Lower lobe of right lung (tissue), 2 donors: ENCODE measurements at regions not wholly inside any gene's neighbourhood (a gene's known extent, or its start where the extent isn't known, plus 50 kb on each side); places are given as distances from the start of the nearest gene placed in this dataset.
"Not testable (repeated sequence)": the region's sequence is repeated elsewhere in the genome, so short reads cannot be mapped to it uniquely, and the experiment has no call there.

Experiments
- ATAC-seq, 2 donors: fragments of 200-7000 bp; cut with Tn5 transposase; one replicate each; pipeline ENCODE4 v1.9.1; 2020 to 2022; ENCODE audit warnings: mild to moderate bottlenecking in 2 of 2, moderate library complexity in 2 of 2
- DNase-seq: peaks from one replicate; pipeline ENCODE4 v3.0.0-alpha.2; 2020
- H3K27ac ChIP-seq: fragments of 200-600 bp; one replicate; pipeline ENCODE4 v1.8.0; 2022
- H3K27me3 ChIP-seq: fragments of 200-600 bp; one replicate; pipeline ENCODE4 v1.8.0; 2022; ENCODE audit warnings: low read depth
- H3K36me3 ChIP-seq: fragments of 200-600 bp; one replicate; pipeline ENCODE4 v1.8.0; 2022; ENCODE audit warnings: mild to moderate bottlenecking
- H3K4me1 ChIP-seq: fragments of 200-600 bp; one replicate; pipeline ENCODE4 v1.8.0; 2022
- H3K4me3 ChIP-seq: fragments of 200-600 bp; one replicate; pipeline ENCODE4 v1.8.0; 2022; ENCODE audit warnings: mild to moderate bottlenecking
- H3K9me3 ChIP-seq: fragments of 200-600 bp; one replicate; pipeline ENCODE4 v1.8.0; 2022
- intact Hi-C: fragments of 100-400 bp; cut with DNase I; formaldehyde crosslinking; loops from one replicate; pipeline ENCODE4 v1.11.0; 2022
- TF ChIP-seq, protein P1 (sequence below): fragments of 200-600 bp; IDR thresholded peaks from one replicate; pipeline ENCODE4 v1.8.0; 2022; ENCODE audit warnings: antibody characterized with exemption, mild to moderate bottlenecking
- donor health status: DM: no; HTN: yes; CAD: no; lungs with severe emphysema.

DNA sequence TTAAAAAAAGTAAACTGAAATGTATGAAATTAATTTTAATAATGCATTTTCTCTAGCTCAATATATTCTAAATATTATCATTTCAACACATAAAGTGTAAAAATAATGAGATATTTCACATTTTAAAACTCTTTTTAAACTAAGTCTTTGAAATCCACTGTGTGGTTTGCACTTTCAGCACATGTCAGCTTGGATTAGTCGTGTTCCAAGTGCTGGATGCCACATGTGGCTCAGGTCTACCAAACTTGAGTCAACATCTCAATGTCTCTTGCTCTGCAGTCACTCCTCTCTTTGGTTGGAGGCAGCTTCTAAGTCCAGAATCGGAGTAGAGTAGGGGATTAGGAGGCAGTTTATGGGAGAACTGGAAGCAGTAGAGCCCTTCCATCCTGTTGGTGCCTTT lies 173.7 kb upstream of the ANKRD55 start:
- intact Hi-C loops, result no loop called here

DNA sequence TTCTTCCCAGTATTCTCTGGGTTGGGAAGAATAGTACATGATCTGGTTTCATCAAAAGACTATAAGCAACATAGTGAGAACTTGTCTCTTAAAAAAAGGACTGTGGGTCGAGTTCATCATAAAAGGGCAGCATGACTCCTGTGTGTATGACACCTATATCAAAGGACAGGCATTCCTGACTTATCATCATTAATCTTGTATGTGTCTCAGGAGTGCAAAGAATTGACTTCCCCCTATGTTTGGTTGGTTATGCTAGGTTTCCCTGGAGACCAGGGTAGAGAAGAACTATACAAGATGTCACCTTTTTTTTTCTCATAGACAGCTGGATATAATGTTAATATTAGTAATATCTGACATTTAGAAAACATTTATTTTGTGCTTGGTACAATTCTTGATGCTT lies 173.1 kb upstream of the ANKRD55 start:
- Histone ChIP-seq H3K4me3 (no peak overlapping the region), H3K9me3 (no peaks in the 10 kb centered on the region), H3K27ac (no peak overlapping the region), H3K4me1 (peaks cover 4% of the 10 kb centered on the region), H3K36me3 (no peaks in the 10 kb centered on the region), H3K27me3 (no peaks in the 10 kb centered on the region)
- ATAC-seq (no peak), DNase-seq (no peak)
- intact Hi-C loops, result no loop called here
- TF ChIP-seq, protein P1, sequence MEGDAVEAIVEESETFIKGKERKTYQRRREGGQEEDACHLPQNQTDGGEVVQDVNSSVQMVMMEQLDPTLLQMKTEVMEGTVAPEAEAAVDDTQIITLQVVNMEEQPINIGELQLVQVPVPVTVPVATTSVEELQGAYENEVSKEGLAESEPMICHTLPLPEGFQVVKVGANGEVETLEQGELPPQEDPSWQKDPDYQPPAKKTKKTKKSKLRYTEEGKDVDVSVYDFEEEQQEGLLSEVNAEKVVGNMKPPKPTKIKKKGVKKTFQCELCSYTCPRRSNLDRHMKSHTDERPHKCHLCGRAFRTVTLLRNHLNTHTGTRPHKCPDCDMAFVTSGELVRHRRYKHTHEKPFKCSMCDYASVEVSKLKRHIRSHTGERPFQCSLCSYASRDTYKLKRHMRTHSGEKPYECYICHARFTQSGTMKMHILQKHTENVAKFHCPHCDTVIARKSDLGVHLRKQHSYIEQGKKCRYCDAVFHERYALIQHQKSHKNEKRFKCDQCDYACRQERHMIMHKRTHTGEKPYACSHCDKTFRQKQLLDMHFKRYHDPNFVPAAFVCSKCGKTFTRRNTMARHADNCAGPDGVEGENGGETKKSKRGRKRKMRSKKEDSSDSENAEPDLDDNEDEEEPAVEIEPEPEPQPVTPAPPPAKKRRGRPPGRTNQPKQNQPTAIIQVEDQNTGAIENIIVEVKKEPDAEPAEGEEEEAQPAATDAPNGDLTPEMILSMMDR, result no peak

More for the DNA sequence above, 173.7 kb upstream of the ANKRD55 start:
- TF ChIP-seq, protein P1, result no peak
- Histone ChIP-seq H3K4me1 (peaks cover 6% of the 10 kb centered on the region), H3K36me3 (no peaks in the 10 kb centered on the region), H3K9me3 (no peaks in the 10 kb centered on the region), H3K4me3 (no peak overlapping the region), H3K27ac (no peak overlapping the region), H3K27me3 (no peaks in the 10 kb centered on the region)
- DNase-seq (no peak), ATAC-seq (no peak)

DNA sequence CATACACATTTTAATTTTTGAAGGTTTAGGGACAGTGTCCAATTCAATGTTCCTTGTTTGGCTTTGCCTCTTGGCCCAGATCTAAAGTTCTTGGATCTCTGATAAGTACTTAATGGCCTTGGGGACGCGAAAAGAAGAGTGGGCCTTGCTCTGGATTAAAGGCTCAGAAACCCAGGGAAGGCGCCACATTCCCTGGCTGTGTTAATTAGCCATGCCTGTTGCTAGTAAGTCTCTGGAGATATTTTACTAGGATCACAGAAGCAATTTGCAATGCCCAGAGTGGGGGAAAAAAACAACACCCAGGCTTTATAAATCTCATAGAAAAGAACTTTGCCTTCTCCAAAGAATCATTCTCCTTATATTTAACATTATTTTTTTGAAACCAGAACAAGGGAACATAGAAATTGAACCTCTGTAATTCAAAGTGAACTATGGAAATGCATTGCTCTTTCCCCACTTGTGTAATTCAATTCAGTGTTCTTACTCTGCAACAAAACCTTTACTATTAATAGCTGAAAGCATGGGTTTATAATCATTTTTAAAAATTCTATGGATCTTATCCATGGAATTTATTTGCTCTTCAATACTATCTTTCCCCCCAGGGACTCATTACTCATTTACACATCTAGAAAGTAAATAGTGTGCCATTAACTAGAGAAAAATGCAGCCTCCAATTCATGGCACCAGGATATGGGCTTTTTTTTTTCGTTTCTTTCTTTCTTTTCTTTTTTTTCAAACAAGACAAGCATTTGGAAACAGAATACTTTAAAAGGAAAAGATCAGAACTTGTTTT lies 172.2 kb upstream of the ANKRD55 start:
- peaks cover 4% of the 10 kb centered on the region for H3K4me1 ChIP-seq
- TF ChIP-seq, protein P1, result no peak
- ATAC-seq (no peak), DNase-seq (no peak)
- H3K27ac ChIP-seq, result no peak overlapping the region
- intact Hi-C loops, result no loop called here
- no peaks in the 10 kb centered on the region for H3K9me3 ChIP-seq
- no peaks in the 10 kb centered on the region for H3K27me3 ChIP-seq
- H3K4me3 ChIP-seq, result no peak overlapping the region
- no peaks in the 10 kb centered on the region for H3K36me3 ChIP-seq

DNA sequence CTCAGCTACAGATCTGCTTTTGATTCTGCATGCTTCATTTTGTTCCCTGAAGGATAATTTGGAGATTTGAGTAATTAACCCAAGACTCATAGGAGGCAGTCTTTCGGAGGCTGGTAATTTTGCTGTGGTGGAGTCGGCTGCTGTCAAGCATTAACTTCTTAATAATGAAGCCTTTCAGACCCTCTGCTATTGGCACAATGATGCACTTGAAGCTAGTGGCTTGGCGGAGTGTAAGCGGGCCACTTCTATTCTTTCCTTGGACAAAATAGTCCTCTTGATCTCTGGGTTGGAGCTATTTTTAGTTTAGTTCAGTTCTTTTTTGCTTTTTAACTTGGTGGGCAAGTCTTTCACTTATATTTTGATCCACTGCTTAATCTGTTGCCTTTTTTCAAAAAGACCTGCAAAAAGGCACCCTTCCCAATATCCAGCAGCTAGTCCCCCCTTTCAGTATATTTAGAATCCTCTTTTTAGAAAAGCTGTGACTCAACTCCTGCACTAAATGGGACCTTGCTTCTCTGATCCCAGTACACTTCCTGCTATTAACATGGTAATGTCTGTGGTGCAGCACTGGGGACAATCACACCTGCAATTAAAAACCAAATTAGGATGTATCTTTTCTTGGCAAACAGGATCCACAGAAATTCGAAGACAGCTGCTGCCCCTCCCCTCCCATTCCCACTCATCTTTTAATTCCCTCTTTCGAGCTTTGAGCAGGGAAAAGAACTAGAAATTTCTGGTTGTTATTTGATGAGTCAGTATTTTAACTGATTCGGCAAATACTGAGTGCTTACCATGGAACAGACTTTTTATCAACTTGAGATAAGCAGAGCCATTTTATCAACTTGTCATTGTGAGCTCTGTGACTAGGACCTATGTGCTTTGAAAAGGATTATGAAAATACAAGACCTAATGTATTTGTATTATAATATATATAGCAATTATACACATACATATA lies 169.4 kb upstream of the ANKRD55 start:
- intact Hi-C loops, result no loop called here

DNA sequence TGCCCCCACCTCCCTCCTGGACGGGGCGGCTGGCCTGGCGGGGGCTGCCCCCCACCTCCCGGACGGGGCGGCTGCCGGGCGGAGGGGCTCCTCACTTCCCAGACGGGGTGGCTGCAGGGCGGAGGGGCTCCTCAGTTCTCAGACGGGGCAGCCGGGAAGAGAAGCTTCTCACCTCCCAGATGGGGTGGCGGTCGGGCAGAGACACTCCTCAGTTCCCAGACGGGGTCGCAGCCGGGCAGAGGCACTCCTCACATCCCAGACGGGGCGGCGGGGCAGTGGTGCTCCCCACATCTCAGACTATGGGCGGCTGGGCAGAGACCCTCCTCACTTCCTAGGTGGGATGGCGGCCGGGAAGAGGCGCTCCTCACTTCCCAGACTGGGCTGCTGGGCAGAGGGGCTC lies 164.7 kb upstream of the ANKRD55 start:
- H3K36me3 ChIP-seq, H3K27me3 ChIP-seq, H3K27ac ChIP-seq, DNase-seq, H3K4me1 ChIP-seq, H3K4me3 ChIP-seq, intact Hi-C loops, ATAC-seq: not testable (repeated sequence)
- H3K9me3 ChIP-seq, result peaks cover 17% of the 10 kb centered on the region

More for the DNA sequence above, 169.4 kb upstream of the ANKRD55 start:
- H3K36me3 ChIP-seq, result no peaks in the 10 kb centered on the region
- TF ChIP-seq, protein P1, result no peak
- no peaks in the 10 kb centered on the region for H3K9me3 ChIP-seq
- no peaks in the 10 kb centered on the region for H3K27me3 ChIP-seq
- DNase-seq (no peak), ATAC-seq (no peak)
- H3K4me3 ChIP-seq, result no peak overlapping the region
- no peak overlapping the region for H3K27ac ChIP-seq
- no peaks in the 10 kb centered on the region for H3K4me1 ChIP-seq
